Limb (tissue), 2 donors: ENCODE measurements at regions not wholly inside any gene's neighbourhood (a gene's known extent, or its start where the extent isn't known, plus 50 kb on each side); places are given as distances from the start of the nearest gene placed in this dataset.
"Not testable (repeated sequence)": the region's sequence is repeated elsewhere in the genome, so short reads cannot be mapped to it uniquely, and the experiment has no call there.

Experiments
- DNase-seq, 2 donors: peaks; one replicate each; pipeline ENCODE4 v3.0.0-alpha.2; 2016; ENCODE audit errors: extremely low spot score in 2 of 2

DNA sequence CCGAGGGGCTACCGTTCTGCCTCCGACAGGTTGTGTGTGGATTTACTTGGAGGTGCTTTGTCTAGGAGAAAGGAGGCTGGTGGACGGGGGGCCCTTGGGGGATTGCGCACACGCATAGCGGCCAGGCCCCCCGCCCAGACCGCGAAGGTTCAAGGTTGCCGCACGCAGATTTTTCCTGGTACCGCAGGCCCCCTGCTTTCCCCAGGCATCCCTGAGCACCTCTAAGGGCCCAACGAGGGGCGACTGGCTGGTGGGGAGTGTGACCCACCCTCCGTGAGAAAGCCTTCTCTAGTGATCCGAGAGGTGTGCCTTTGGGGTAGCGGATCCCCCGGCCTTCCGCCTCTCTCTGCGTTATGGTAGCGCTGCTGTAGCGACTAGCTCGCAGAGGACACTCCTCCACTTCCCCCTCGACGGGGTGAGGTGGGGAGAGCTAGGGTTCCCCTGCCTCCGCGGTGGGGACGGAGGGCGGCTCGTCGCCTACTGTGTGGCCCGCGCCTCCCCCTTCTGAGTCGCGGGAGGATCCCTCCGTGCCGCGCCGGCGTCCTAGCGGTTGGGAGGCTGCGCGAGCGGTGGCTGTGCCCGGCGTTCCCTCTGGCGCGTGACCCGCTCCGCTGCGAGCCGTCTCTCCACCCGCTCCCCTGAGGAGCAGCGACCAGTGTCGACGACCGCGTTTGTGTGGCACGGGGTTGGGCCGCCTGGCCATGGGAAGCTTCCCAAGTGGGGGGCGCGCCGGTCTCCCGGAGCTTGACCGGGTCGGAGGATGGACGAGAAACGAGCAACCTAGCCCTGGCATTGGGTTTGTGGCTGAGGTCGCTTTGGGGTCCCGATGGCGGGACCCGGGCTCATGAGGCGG lies 3900.0 kb upstream of the OR11H1 start:
- DNase-seq = no peak

- DNase-seq = no peak
Measured at GRCh38 chr22:11628651-11629511, 3899.1 kb upstream of the OR11H1 start.

GRCh38 chr22:11629661-11630385 lies 3898.2 kb upstream of the OR11H1 start:
- no peak for DNase-seq

DNA sequence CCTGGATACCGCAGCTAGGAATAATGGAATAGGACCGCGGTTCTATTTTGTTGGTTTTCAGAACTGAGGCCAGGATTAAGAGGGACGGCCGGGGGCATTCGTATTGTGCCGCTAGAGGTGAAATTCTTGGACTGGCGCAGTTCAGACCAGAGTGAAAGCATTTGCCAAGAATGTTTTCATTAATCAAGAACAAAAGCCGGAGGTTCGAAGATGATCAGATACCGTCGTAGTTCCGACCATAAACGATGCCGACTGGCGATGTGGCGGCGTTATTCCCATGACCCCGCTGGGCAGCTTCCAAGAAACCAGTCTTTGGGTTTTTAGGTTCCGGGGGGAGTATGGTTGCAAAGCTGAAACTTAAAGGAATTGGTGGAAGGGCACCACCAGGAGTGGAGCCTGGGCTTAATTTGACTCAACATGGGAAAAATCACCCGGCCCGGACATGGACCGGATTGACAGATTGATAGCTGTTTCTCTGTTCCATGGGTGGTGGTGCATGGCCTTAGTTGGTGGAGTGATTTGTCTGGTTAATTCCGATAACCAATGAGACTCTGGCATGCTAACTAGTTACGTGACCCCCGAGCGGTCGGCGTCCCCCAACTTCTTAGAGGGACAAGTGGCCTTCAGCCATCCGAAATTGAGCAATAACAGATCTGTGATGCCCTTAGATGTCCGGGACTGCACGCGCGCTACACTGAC lies 3897.5 kb upstream of the OR11H1 start:
- DNase-seq = not testable (repeated sequence)
